HFFc6 (cell line): ENCODE measurements at regions not wholly inside any gene's neighbourhood (a gene's known extent, or its start where the extent isn't known, plus 50 kb on each side); places are given as distances from the start of the nearest gene placed in this dataset.

Source experiments
- DNase-seq: peaks from one replicate; pipeline ENCODE4 v3.0.0-alpha.2; 2018
- H3K27ac Mint-ChIP-seq: 2 replicates; pipeline ENCODE4 v1.8.0; 2020; ENCODE audit warnings: mild to moderate bottlenecking, mixed read lengths
- H3K27me3 Mint-ChIP-seq: 2 replicates; pipeline ENCODE4 v1.8.0; 2021; ENCODE audit warnings: mild to moderate bottlenecking, moderate library complexity, mixed read lengths; ENCODE audit not compliant: insufficient read depth
- H3K36me3 Mint-ChIP-seq: 2 replicates; pipeline ENCODE4 v1.8.0; 2021; ENCODE audit warnings: low read depth, mixed read lengths
- H3K4me1 Mint-ChIP-seq: 2 replicates; pipeline ENCODE4 v1.8.0; 2020; ENCODE audit warnings: low read depth, mixed read lengths
- H3K4me3 Mint-ChIP-seq: 2 replicates; pipeline ENCODE4 v1.8.0; 2020; ENCODE audit warnings: mild to moderate bottlenecking, moderate library complexity, mixed read lengths
- H3K9me3 Mint-ChIP-seq: 2 replicates; pipeline ENCODE4 v1.8.0; 2020; ENCODE audit warnings: mild to moderate bottlenecking, mixed read lengths
- CTCF ChIP-seq: fragments of 200-600 bp; sonication (generic); IDR thresholded peaks from 2 replicates; pipeline ENCODE4 v1.5.0; 2021; ENCODE audit warnings: antibody characterized with exemption, mild to moderate bottlenecking

GRCh38 chr10:28444031-28444430 lies 88.9 kb upstream of the WAC start:
- peaks cover 9% of the 10 kb centered on the region for H3K27me3 Mint-ChIP-seq
- H3K9me3 Mint-ChIP-seq: no peaks in the 10 kb centered on the region
- no peak for TF ChIP-seq CTCF
- no peak for DNase-seq
- peaks cover 2% of the 10 kb centered on the region; the same call in 1 of the 2 replicates for H3K4me1 Mint-ChIP-seq
- H3K27ac Mint-ChIP-seq: no peak overlapping the region
- H3K36me3 Mint-ChIP-seq: no peaks in the 10 kb centered on the region
- no peak overlapping the region for H3K4me3 Mint-ChIP-seq

DNA sequence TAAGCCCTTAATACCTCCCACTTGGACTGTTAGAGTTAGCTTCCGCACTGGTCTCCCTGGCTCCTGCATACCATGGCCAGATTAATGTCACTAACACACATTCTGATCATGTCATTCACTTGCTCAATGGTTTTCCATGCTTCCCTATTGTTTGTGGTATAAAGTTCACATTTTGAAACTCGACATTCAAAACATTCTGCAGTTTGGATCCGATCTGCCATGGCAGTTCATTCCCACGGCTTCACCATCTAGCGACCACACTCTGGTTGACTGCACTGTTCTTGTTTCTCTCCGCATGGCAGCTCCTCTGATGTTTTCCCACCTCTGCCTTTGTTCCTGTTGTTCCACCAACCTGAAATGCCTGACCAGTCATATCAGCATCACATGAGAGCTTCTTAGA lies 87.4 kb upstream of the WAC start:
- DNase-seq: no peak
- Mint-ChIP-seq H3K36me3 (no peaks in the 10 kb centered on the region), H3K27ac (no peak overlapping the region), H3K27me3 (peaks cover 10% of the 10 kb centered on the region), H3K4me3 (no peak overlapping the region), H3K4me1 (peaks cover 6% of the 10 kb centered on the region; the same call in 1 of the 2 replicates), H3K9me3 (no peaks in the 10 kb centered on the region)
- TF ChIP-seq CTCF: no peak

DNA sequence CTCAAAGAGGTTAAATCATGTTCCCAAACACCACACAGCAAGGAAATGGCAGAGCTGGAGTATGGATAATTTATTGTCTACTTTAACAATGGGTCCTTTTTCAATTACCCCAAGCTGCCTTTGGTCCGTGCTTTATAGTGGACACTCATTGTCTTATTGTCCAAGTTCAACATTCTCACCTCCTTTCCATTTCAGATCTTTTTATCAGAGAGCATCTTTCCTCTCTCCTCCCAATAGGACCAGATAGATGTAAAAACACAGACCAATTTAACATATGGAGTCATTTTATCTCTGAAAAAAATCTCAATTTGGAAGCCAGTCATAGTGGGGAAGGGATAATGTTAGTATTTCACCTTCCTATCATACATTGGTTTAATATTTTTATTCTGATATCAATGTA lies 83.5 kb upstream of the WAC start:
- Mint-ChIP-seq H3K9me3 (peaks cover 7% of the 10 kb centered on the region), H3K27me3 (peaks cover 11% of the 10 kb centered on the region), H3K36me3 (0 out of 2 replicates have a peak, but pooled peaks cover 5% of the 10 kb centered on the region), H3K27ac (no peak overlapping the region), H3K4me3 (no peak overlapping the region), H3K4me1 (peaks cover 6% of the 10 kb centered on the region; the same call in 1 of the 2 replicates)
- DNase-seq: no peak
- no peak for TF ChIP-seq CTCF

DNA sequence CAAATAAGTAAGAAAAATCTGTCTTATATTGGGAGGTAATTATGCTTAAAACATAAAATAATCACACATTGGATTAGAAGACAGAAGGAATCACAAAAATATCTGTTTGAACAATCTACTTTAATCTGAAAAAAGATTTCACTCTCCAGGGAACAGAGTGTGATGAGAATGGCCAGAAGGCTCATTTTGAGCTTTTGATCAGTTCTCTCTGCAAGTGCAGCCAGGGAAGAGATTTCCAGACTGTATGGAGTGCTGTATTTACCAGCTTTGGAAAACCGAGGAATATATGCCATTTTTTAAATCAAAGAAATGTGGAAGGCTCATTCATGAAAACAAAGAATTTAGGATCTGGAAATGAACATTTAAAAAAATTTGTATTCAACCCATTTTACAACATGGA lies 83.0 kb upstream of the WAC start:
- peaks cover 7% of the 10 kb centered on the region for H3K9me3 Mint-ChIP-seq
- H3K36me3 Mint-ChIP-seq: 0 out of 2 replicates have a peak, but pooled peaks cover 5% of the 10 kb centered on the region
- no peak for TF ChIP-seq CTCF
- peaks cover 11% of the 10 kb centered on the region for H3K27me3 Mint-ChIP-seq
- H3K4me3 Mint-ChIP-seq: no peak overlapping the region
- DNase-seq: no peak
- peaks cover 6% of the 10 kb centered on the region; the same call in 1 of the 2 replicates for H3K4me1 Mint-ChIP-seq
- H3K27ac Mint-ChIP-seq: no peak overlapping the region

- peaks cover 5% of the 10 kb centered on the region; the same call in 1 of the 2 replicates for H3K4me1 Mint-ChIP-seq
- H3K27ac Mint-ChIP-seq: no peak overlapping the region
- H3K36me3 Mint-ChIP-seq: 0 out of 2 replicates have a peak, but pooled peaks cover 5% of the 10 kb centered on the region
Observed at GRCh38 chr10:28453926-28454325, 79.0 kb upstream of the WAC start.

More at GRCh38 chr10:28453926-28454325, 79.0 kb upstream of the WAC start:
- H3K4me3 Mint-ChIP-seq: no peak overlapping the region
- no peak for TF ChIP-seq CTCF
- DNase-seq: no peak
- peaks cover 25% of the 10 kb centered on the region for H3K27me3 Mint-ChIP-seq
- peaks cover 7% of the 10 kb centered on the region for H3K9me3 Mint-ChIP-seq
